Calu3 (cell line): ENCODE measurements at regions not wholly inside any gene's neighbourhood (a gene's known extent, or its start where the extent isn't known, plus 50 kb on each side); places are given as distances from the start of the nearest gene placed in this dataset.

ENCODE experiments used
- BruUV-seq: library from RNA; stranded (reverse); fragments of 400-500 nt; replicated peaks from 2 replicates; lab custom pipeline; 2021; lab: Mats Ljungman, UMichigan
- CTCF ChIA-PET: fragments of 300-600 bp; sonication (Branson Sonifier 250); formaldehyde crosslinking; loops from one replicate; lab custom pipeline; 2022; ENCODE audit warnings: antibody characterized with exemption; lab: Charles Lee
- DNase-seq: peaks from one replicate; pipeline ENCODE4 v3.0.0; 2022
- H3K27ac Mint-ChIP-seq: one replicate; pipeline ENCODE4 v1.8.0; 2022; ENCODE audit warnings: mixed read lengths; ENCODE audit not compliant: unreplicated experiment
- H3K27me3 Mint-ChIP-seq: one replicate; pipeline ENCODE4 v1.8.0; 2022; ENCODE audit warnings: mixed read lengths; ENCODE audit not compliant: unreplicated experiment
- H3K36me3 Mint-ChIP-seq: one replicate; pipeline ENCODE4 v1.8.0; 2022; ENCODE audit warnings: mild to moderate bottlenecking, moderate library complexity, mixed read lengths; ENCODE audit not compliant: insufficient read depth, unreplicated experiment
- H3K4me1 Mint-ChIP-seq: one replicate; pipeline ENCODE4 v1.8.0; 2022; ENCODE audit warnings: mild to moderate bottlenecking, low read depth, mixed read lengths; ENCODE audit not compliant: unreplicated experiment
- H3K4me3 Mint-ChIP-seq: one replicate; pipeline ENCODE4 v1.8.0; 2022; ENCODE audit warnings: mild to moderate bottlenecking, low read depth, moderate library complexity, mixed read lengths; ENCODE audit not compliant: unreplicated experiment
- H3K9me3 Mint-ChIP-seq: one replicate; pipeline ENCODE4 v1.8.0; 2022; ENCODE audit warnings: low read depth, mixed read lengths; ENCODE audit not compliant: unreplicated experiment
- intact Hi-C: fragments of 100-400 bp; cut with micrococcal nuclease; formaldehyde crosslinking; loops from one replicate; pipeline ENCODE4 v1.10.0; 2022; ENCODE audit not compliant: unreplicated experiment
- TF ChIP-seq, protein P1 (sequence below): fragments of 200-600 bp; IDR thresholded peaks from one replicate; pipeline ENCODE4 v1.8.0; 2022; ENCODE audit warnings: antibody characterized with exemption; ENCODE audit not compliant: unreplicated experiment

DNA sequence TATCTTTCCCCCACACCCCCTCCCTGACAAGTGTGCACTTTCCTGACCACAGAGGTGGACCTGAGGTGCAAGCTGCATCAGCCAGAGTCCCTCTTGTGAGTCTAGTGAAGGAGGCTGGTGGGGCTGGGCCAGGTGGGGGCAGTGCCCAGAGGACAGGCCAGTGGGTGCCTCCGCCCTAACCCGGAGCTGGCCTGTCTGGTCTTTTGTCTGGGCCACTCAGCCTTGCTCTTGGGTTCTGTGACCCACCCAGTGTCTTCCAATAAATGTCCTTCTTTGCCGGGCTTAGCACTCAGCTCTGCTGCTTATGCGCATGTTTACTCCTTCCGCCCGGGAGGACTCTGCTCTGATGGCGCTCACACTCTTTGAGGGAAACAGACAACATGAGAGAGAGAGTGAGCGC, 526.2 kb downstream of the TBC1D22A start:
- Mint-ChIP-seq H3K4me3 (no peak overlapping the region), H3K27me3 (peaks cover 74% of the 10 kb centered on the region), H3K27ac (no peak overlapping the region), H3K36me3 (no peaks in the 10 kb centered on the region), H3K4me1 (peaks cover 3% of the 10 kb centered on the region), H3K9me3 (no peaks in the 10 kb centered on the region)
- TF ChIP-seq, protein P1, sequence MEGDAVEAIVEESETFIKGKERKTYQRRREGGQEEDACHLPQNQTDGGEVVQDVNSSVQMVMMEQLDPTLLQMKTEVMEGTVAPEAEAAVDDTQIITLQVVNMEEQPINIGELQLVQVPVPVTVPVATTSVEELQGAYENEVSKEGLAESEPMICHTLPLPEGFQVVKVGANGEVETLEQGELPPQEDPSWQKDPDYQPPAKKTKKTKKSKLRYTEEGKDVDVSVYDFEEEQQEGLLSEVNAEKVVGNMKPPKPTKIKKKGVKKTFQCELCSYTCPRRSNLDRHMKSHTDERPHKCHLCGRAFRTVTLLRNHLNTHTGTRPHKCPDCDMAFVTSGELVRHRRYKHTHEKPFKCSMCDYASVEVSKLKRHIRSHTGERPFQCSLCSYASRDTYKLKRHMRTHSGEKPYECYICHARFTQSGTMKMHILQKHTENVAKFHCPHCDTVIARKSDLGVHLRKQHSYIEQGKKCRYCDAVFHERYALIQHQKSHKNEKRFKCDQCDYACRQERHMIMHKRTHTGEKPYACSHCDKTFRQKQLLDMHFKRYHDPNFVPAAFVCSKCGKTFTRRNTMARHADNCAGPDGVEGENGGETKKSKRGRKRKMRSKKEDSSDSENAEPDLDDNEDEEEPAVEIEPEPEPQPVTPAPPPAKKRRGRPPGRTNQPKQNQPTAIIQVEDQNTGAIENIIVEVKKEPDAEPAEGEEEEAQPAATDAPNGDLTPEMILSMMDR, result no peak
- BruUV-seq, result no TSS peak
- CTCF ChIA-PET, result no interaction called here
- DNase-seq, result no peak
- intact Hi-C loops, result no loop called here

DNA sequence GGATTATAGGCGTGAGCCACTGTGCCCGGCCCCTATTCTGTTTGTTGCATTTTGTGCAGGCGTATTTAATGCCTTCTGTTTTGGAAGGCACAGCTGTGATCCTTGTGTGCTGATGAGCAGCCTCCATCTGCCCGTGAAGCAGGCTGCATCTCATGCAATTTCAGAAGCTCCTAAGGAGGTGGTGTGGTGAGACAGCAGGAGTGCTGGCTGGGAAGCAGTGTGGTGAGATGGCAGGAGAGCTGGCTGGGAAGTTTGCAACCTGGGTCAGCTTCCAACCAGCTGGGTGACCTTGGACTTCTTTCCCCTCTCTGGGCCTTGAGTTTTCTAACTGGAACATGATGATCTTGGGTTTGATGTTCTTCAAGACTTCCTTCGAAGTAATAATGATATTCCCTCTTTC, 525.1 kb downstream of the TBC1D22A start:
- intact Hi-C loops, result no loop called here
- BruUV-seq, result no TSS peak

DNA sequence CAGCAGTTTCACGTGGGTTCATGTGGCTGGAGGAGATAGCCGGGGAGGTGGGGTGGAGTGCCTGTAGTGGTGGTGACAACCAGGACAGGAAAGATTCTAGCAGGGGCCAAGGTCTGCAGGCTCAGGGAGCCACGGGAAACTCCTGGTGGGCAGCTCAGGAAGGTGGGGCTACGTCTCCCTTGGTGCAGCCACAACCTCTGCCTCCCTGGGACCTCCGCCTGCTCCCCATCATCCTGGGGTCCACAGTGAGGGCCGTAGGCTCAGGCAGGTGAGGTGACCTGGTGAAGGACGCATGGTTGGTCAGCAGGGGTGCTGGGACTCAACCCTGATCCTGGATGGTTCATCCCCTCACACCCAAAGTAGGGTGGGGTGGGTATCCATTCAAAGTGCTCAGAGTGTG, 524.1 kb downstream of the TBC1D22A start:
- Mint-ChIP-seq H3K27me3 (peaks cover 86% of the 10 kb centered on the region), H3K36me3 (no peaks in the 10 kb centered on the region), H3K9me3 (no peaks in the 10 kb centered on the region), H3K4me3 (no peak overlapping the region), H3K27ac (no peak overlapping the region), H3K4me1 (no peaks in the 10 kb centered on the region)
- TF ChIP-seq, protein P1, result no peak
- no peak for DNase-seq
- no TSS peak for BruUV-seq
- intact Hi-C loops, result no loop called here
- CTCF ChIA-PET, result no interaction called here

More for the DNA sequence above, 525.1 kb downstream of the TBC1D22A start:
- no peak for DNase-seq
- Mint-ChIP-seq H3K4me1 (no peaks in the 10 kb centered on the region), H3K4me3 (no peak overlapping the region), H3K36me3 (no peaks in the 10 kb centered on the region), H3K9me3 (no peaks in the 10 kb centered on the region), H3K27ac (no peak overlapping the region), H3K27me3 (peaks cover 77% of the 10 kb centered on the region)
- TF ChIP-seq, protein P1, result no peak
- CTCF ChIA-PET, result no interaction called here

DNA sequence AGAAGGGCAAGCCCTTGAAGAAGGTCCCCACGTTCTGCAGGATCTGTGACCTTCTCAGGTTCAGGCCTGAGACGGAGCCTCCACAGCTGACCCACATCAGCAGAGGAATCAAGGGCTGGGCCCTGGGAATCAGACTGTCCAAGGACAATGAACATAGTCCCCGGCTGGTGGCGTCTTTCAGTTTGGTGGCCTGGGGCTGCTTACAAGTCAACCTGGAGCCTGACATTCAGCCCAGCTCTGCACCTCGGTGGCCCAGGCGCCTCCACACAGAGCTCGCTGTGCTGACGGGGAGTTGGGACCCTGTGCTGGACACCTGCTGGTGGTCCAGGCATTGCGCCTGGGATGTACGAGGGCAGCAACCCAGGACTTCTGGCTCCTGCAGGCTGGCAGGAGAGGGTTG, 523.5 kb downstream of the TBC1D22A start:
- no peaks in the 10 kb centered on the region for H3K4me1 Mint-ChIP-seq
- no peak overlapping the region for H3K4me3 Mint-ChIP-seq
- no peak overlapping the region for H3K27ac Mint-ChIP-seq
- BruUV-seq, result no TSS peak
- TF ChIP-seq, protein P1, result no peak
- no peaks in the 10 kb centered on the region for H3K9me3 Mint-ChIP-seq
- no peak for DNase-seq
- CTCF ChIA-PET, result no interaction called here
- H3K36me3 Mint-ChIP-seq, result no peaks in the 10 kb centered on the region
- peaks cover 92% of the 10 kb centered on the region for H3K27me3 Mint-ChIP-seq
- intact Hi-C loops, result no loop called here
